SH-SY5Y (cell line): ENCODE measurements at regions not wholly inside any gene's neighbourhood (a gene's known extent, or its start where the extent isn't known, plus 50 kb on each side); places are given as distances from the start of the nearest gene placed in this dataset.

Experiments
- GATA2 ChIP-seq: IDR thresholded peaks from 2 replicates; pipeline ENCODE4 v1.6.1; 2011; ENCODE audit warnings: mild to moderate bottlenecking, low read depth, low read length
- GATA3 ChIP-seq: IDR thresholded peaks from 2 replicates; pipeline ENCODE4 v1.6.1; 2011; ENCODE audit warnings: low read depth, mild to moderate bottlenecking, low read length, moderate library complexity

DNA sequence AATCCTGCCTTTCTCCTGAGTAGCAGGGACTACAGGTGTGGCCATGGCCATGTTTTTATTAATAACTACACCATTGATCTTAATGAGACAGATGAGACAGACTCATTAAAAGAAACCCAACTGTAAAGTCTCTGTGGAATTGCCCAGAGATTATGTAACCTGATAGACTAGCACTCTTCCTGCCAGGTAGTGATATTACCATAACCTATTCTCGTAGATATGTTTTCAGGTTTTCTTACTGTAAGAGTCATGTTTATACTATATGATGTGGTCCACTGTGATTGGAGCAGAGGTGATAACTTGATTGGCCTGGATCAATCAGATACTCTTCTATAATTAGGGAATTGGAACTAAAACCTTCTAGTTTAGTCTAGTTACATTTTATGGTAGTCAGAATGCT lies 93.7 kb downstream of the NFKBIZ start:
- no peak for TF ChIP-seq GATA2
- TF ChIP-seq GATA3: no peak

DNA sequence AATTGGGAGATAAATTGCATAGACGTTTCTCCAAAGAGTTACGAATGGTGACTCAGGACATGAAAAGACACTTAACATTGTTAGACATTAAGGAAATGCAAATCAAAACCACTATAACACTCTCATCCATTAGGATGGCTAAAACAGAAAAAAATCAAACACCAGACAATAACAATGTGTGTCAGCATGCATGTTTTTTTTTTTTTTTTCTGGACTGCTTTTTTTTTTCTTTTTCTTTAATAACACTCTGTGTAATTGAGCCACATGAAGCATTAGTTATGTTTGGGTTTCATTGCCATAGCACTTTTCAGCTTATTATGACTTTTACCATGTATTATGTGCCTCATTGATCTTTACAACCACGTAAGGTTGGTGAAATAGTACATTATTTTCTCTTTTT lies 95.0 kb downstream of the NFKBIZ start:
- no peak for TF ChIP-seq GATA3
- TF ChIP-seq GATA2: no peak

GRCh38 chr3:101945980-101946379 lies 96.7 kb downstream of the NFKBIZ start:
- TF ChIP-seq GATA3 (no peak), GATA2 (no peak)

- TF ChIP-seq GATA3 (no peak), GATA2 (no peak)
Observed at GRCh38 chr3:101946906-101947305, 97.6 kb downstream of the NFKBIZ start.

- no peak for TF ChIP-seq GATA3
- no peak for TF ChIP-seq GATA2
Observed at GRCh38 chr3:101950510-101950909, 101.2 kb downstream of the NFKBIZ start.

- TF ChIP-seq GATA2 (no peak), GATA3 (no peak)
Observed at GRCh38 chr3:101950985-101951733, 101.8 kb downstream of the NFKBIZ start.

GRCh38 chr3:101954361-101954760 lies 105.0 kb downstream of the NFKBIZ start:
- TF ChIP-seq GATA3 (no peak), GATA2 (no peak)

GRCh38 chr3:101954936-101955335 lies 105.6 kb downstream of the NFKBIZ start:
- TF ChIP-seq GATA2: no peak
- no peak for TF ChIP-seq GATA3

DNA sequence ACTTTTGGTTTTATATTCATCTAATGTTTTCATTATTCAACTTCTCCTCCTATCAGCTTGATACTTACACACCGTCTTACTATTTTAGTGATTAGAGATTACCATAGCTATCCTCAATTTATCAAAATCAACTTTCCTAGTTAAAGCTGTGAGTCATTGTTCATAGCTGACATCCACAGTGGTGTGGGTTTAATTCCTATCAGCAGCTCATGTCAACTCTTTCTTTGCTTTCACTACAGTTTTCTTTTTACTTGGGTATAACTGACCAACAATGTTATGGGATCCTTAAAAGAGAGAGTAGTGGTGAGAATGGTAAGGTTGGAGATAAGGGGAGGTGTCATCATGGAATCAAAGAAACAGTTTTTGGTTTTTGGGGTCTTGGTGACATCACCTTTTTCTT lies 112.7 kb downstream of the NFKBIZ start:
- TF ChIP-seq GATA2 (no peak), GATA3 (no peak)

GRCh38 chr3:101963902-101964362 lies 114.6 kb downstream of the NFKBIZ start:
- no peak for TF ChIP-seq GATA2
- TF ChIP-seq GATA3: no peak

DNA sequence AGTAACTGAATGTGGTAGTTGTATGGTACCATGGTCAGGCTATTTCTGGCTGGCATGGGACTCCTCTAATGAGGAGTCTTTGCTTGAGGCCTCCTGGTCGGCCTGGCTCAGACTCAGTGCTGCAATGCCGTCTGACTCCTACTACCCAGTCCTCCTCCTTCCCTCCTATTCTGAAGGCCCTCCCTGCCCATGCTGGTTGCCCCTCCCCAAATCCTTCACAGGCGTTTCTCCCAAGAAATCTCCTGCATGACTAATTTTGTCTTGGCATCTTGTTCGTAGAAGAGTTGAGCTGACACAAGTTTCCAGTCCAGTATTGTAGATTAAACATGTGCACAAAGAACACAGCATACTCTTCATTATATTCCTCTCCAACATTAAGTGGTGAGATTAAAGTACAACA lies 115.5 kb downstream of the NFKBIZ start:
- TF ChIP-seq GATA2 (no peak), GATA3 (no peak)

DNA sequence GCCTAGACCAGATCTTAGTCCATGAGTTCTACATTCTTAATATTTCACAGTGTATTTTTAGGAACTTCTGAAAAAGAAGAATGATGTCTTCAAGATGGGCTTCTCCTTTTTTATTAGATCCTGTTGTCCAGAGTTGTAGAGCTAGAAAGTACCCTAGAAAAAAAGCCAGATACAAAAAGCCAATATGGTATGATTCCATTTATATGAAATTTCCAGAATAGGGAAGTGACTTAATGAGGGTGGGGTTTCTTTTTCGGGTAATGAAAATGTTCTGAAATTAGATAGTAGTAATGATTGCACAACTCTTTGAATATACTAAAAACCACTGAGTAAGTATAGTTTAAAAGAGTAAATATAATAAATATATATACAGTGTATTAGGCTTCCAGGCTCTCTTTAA lies 116.9 kb downstream of the NFKBIZ start:
- no peak for TF ChIP-seq GATA2
- no peak for TF ChIP-seq GATA3

DNA sequence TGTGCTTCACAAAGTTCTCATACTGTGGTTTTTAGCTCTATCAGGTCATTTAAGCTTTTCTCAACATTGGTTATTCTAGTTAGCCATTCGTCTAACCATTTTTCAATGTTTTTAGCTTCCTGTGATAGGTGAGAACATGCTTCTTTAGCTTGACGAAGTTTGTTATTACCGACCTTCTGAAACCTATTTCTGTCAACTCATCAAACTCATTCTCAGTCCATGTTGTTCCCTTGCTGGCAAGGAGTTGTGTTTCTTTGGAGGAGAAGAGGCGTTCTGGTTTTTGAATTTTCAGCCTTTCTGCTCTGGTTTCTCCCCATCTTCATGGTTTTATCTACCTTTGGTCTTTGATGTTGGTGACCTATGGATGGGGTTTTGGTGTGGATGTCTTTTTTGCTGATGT lies 120.9 kb downstream of the NFKBIZ start:
- no peak for TF ChIP-seq GATA3

DNA sequence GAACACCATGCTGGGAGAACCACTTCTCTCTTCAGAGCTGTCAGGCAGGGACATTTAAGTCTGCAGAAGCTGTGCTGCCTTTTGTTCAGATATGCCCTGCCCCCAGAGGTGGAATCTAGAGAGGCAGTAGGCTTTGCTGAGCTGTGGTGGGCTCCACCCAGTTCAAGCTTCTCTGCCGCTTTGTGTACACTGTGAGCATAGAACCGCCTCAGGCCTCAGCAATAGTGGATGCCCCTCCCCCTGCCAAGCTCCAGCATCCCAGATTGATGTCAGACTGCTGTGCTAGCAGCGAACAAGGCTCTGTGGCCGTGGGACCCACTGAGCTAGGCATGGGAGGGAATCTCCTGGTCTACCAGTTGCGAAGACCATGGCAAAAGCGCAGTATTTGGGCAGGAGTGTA lies 121.6 kb downstream of the NFKBIZ start:
- TF ChIP-seq GATA3 (no peak), GATA2 (no peak)

- TF ChIP-seq GATA3: no peak
- TF ChIP-seq GATA2: no peak
Observed at GRCh38 chr3:101972430-101973162, 123.3 kb downstream of the NFKBIZ start.

GRCh38 chr3:101973163-101973505 lies 123.8 kb downstream of the NFKBIZ start:
- TF ChIP-seq GATA2: no peak
- TF ChIP-seq GATA3: no peak
